ENCODE measurements at regions not wholly inside any gene's neighbourhood (a gene's known extent, or its start where the extent isn't known, plus 50 kb on each side); places are given as distances from the start of the nearest gene placed in this dataset.

- TF ChIP-seq CTCF (IDR thresholded peaks at IDR 0.05) (no peak), ZFX (IDR thresholded peaks at IDR 0.05; ENCODE audit: borderline replicate concordance) (no peak)
Measured at GRCh38 chr2:77778917-77779316, 256.7 kb upstream of the LRRTM4 start.
